Activated T-helper 2 cell treated with anti-CD3 and anti-CD28 coated beads, Interferon-gamma antibody, Interleukin-2, Interleukin-4, amounts not matched to agents 10 μg/mL and 5 μg/mL and 100 μg/mL, durations not matched to agents 14 hours and 24 hours and 36 hours (primary cell): ENCODE measurements at regions not wholly inside any gene's neighbourhood (a gene's known extent, or its start where the extent isn't known, plus 50 kb on each side); places are given as distances from the start of the nearest gene placed in this dataset.
"Not testable (repeated sequence)": the region's sequence is repeated elsewhere in the genome, so short reads cannot be mapped to it uniquely, and the experiment has no call there.

Experiments
- DNase-seq: peaks from one replicate; pipeline ENCODE4 v3.0.0; 2021; ENCODE audit warnings: low spot score
- H3K27ac Mint-ChIP-seq: one replicate; pipeline ENCODE4 v1.8.0; 2021; ENCODE audit warnings: mixed read lengths
- H3K27me3 Mint-ChIP-seq: one replicate; pipeline ENCODE4 v1.8.0; 2021; ENCODE audit warnings: low read depth, mixed read lengths
- H3K36me3 Mint-ChIP-seq: one replicate; pipeline ENCODE4 v1.8.0; 2021; ENCODE audit warnings: low read depth, mixed read lengths
- H3K4me1 Mint-ChIP-seq: one replicate; pipeline ENCODE4 v1.8.0; 2021; ENCODE audit warnings: low read depth, mixed read lengths
- H3K4me3 Mint-ChIP-seq: one replicate; pipeline ENCODE4 v1.8.0; 2021; ENCODE audit warnings: low read depth, mild to moderate bottlenecking, moderate library complexity, mixed read lengths
- H3K9me3 Mint-ChIP-seq: one replicate; pipeline ENCODE4 v1.8.0; 2021; ENCODE audit warnings: mixed read lengths
- intact Hi-C: fragments of 100-400 bp; cut with micrococcal nuclease; formaldehyde crosslinking; loops from one replicate; pipeline ENCODE4 v1.15.1; 2023

DNA sequence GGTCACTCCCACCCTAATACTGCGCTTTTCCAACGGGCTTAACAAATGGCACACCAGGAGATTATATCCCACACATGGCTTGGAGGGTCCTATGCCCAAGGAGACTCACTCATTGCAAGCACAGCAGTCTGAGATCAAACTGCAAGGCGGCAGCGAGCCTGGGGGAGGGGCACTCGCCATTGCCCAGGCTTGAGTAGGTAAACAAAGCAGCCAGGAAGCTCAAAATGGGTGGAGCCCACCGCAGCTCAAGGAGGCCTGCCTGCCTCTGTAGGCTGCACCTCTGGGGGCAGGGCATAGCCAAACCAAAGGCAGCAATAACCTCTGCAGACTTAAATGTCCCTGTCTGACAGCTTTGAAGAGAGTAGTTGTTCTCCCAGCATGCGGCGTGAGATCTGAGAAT, 210.8 kb upstream of the MGAT5 start:
- intact Hi-C loops, H3K36me3 Mint-ChIP-seq, DNase-seq, H3K4me3 Mint-ChIP-seq, H3K27me3 Mint-ChIP-seq, H3K27ac Mint-ChIP-seq, H3K9me3 Mint-ChIP-seq, H3K4me1 Mint-ChIP-seq: not testable (repeated sequence)

DNA sequence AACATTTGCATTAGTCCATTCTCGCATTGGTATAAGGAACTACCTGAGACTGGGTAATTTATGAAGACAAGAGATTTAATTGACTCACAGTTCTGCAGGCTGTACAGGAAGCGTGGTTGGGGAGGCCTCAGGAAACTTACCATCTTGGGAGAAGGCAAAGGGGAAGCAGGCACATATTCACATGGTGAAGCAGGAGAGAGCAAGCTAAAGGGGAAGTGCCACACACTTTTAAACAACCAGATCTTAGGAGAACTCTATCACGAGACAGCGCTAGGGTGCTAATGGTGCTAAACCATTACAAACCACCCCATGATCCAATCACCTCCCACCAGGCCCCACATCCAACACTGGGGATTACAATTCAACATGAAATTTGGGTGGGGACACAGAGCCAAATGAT, 201.7 kb upstream of the MGAT5 start:
- Mint-ChIP-seq H3K9me3 (no peaks in the 10 kb centered on the region), H3K36me3 (no peaks in the 10 kb centered on the region), H3K27me3 (no peaks in the 10 kb centered on the region), H3K4me1 (no peaks in the 10 kb centered on the region), H3K27ac (no peak overlapping the region), H3K4me3 (no peak overlapping the region)
- intact Hi-C loops = no loop called here
- DNase-seq = no peak

DNA sequence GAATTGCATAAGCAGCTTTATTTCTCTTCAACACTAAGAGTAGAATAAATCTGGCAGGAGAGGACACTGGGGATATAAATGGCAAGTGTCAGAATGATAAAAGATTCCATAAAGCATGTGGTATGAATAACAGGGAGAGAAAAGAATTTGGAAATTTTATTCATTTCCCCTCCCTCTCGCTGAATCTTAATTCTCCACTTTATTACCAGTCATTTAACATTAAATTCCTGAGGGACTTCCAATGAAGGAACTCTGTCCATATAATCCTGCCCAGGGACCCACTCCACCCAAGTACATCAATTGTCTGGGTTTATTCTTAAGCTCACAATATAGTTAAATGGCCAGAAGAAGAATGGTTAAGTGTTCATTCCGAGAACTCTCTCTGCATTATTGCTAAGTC, 197.7 kb upstream of the MGAT5 start:
- intact Hi-C loops = no loop called here
- H3K4me1 Mint-ChIP-seq = peaks cover 2% of the 10 kb centered on the region
- H3K36me3 Mint-ChIP-seq = no peaks in the 10 kb centered on the region
- no peak overlapping the region for H3K4me3 Mint-ChIP-seq
- no peaks in the 10 kb centered on the region for H3K27me3 Mint-ChIP-seq
- no peak overlapping the region for H3K27ac Mint-ChIP-seq
- no peak for DNase-seq
- H3K9me3 Mint-ChIP-seq = no peaks in the 10 kb centered on the region

DNA sequence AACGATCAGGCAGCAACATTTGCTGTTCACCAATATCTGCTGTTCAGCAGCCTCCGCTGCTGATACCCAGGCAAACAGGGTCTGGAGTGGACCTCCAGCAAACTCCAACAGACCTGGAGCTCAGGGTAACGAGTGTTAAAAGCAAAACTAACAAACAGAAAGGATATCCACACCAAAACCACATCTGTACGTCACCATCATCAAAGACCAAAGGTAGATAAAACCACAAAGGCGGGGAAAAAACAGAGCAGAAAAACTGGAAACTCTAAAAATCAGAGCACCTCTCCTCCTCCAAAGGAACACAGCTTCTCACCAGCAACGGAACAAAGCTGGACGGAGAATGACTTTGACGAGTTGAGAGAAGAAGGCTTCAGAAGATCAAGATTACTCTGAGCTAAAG, 192.8 kb upstream of the MGAT5 start:
- intact Hi-C loops, H3K27ac Mint-ChIP-seq, H3K27me3 Mint-ChIP-seq, DNase-seq, H3K36me3 Mint-ChIP-seq, H3K4me3 Mint-ChIP-seq, H3K4me1 Mint-ChIP-seq: not testable (repeated sequence)
- H3K9me3 Mint-ChIP-seq = peaks cover 16% of the 10 kb centered on the region

DNA sequence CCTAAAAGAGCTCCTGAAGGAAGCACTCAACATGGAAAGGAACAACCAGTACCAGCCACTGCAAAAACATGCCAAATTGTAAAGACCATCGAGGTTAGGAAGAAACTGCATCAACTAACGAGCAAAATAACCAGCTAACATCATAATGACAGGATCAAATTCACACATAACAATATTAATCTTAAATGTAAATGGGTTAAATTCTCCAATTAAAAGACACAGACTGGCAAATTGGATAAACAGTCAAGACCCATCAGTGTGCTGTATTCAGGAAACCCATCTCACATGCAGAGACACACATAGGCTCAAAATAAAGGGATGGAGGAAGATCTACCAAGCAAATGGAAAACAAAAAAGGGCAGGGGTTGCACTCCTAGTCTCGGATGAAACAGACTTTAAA, 191.6 kb upstream of the MGAT5 start:
- DNase-seq, H3K27ac Mint-ChIP-seq, H3K36me3 Mint-ChIP-seq, H3K4me3 Mint-ChIP-seq, intact Hi-C loops, H3K4me1 Mint-ChIP-seq, H3K27me3 Mint-ChIP-seq: not testable (repeated sequence)
- peaks cover 16% of the 10 kb centered on the region for H3K9me3 Mint-ChIP-seq

DNA sequence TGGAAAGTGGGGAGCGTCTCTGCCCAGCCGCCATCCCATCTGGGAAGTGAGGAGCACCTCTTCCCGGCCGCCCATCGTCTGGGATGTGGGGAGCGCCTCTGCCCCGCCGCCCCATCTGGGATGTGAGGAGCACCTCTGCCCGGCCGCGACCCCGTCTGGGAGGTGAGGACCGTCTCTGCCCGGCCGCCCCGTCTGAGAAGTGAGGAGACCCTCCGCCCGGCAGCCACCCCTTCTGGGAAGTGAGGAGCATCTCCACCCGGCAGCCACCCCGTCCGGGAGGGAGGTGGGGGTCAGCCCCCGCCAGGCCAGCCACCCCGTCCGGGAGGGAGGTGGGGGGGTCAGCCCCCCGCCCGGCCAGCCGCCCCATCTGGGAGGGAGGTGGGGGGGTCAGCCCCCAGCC, 190.0 kb upstream of the MGAT5 start:
- H3K27me3 Mint-ChIP-seq, H3K36me3 Mint-ChIP-seq, H3K4me1 Mint-ChIP-seq, DNase-seq, intact Hi-C loops, H3K4me3 Mint-ChIP-seq, H3K27ac Mint-ChIP-seq: not testable (repeated sequence)
- peaks cover 16% of the 10 kb centered on the region for H3K9me3 Mint-ChIP-seq

DNA sequence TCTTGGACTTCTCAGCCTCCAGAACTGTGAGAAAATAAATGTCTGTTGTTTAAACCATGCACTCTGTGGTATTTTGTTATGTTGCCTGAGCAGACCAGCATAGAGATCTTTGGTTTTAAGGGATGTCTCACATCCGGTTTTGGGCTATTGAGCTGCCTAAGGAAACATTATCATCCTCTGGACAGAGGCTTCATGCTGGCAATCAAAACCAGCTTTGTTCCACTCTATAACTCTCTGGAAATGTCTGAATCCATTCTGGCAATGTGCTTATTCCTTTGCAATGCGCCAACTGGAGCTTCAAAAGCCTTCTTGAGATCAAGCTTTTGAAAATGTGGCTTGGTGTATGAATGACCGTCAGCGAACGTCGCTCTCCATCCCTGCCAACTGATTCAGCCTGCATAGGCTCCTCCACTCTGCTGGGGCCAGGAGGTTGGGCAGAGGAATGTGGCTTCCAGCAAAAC, 183.6 kb upstream of the MGAT5 start:
- Mint-ChIP-seq H3K27ac (no peak overlapping the region), H3K36me3 (no peaks in the 10 kb centered on the region), H3K9me3 (no peaks in the 10 kb centered on the region), H3K4me3 (no peak overlapping the region), H3K4me1 (no peaks in the 10 kb centered on the region), H3K27me3 (no peaks in the 10 kb centered on the region)
- intact Hi-C loops = no loop called here
- DNase-seq = no peak

DNA sequence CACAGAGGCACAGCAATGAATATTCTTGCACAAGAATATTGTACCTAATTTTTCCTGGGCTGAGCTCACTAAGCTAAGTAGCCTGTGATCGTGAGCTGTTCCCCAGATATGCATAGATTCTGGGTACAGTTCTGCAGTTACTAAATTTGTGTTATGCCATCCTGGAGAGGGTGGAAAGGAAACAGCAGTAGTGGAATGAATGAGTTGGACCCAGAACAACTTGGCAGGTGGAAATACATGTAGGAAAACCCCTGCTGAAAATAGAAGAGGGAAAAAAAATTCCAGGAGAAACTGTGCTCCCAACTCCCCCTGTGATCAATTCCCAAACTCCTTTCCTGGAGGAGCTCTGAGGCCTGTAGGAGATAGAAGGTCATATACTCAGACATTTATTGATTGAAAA, 181.5 kb upstream of the MGAT5 start:
- Mint-ChIP-seq H3K27me3 (no peaks in the 10 kb centered on the region), H3K9me3 (no peaks in the 10 kb centered on the region), H3K4me3 (no peak overlapping the region), H3K27ac (no peak overlapping the region), H3K4me1 (no peaks in the 10 kb centered on the region), H3K36me3 (no peaks in the 10 kb centered on the region)
- DNase-seq = no peak
- intact Hi-C loops = no loop called here

DNA sequence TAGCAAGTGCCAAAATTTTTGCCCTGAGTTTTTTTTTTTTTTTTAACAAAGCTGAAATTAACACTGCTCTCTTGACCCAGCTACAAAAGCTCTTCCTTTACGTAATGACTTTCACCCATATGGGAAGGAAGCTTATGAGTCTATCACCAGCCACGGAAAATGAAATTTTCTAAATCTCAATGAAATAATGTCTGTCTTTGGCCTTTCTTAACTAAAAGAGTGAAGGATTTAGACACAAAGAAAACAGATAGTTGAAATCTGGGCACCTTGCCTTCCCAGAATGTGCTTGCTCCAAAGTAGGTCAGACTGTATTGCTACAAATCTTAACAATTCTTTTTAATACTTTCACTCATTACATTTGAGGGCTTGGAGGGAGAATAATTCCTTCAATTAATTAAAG, 180.8 kb upstream of the MGAT5 start:
- intact Hi-C loops = no loop called here
- H3K9me3 Mint-ChIP-seq = no peaks in the 10 kb centered on the region
- H3K27me3 Mint-ChIP-seq = no peaks in the 10 kb centered on the region
- no peaks in the 10 kb centered on the region for H3K36me3 Mint-ChIP-seq
- H3K27ac Mint-ChIP-seq = no peak overlapping the region
- H3K4me3 Mint-ChIP-seq = no peak overlapping the region
- no peak for DNase-seq
- no peaks in the 10 kb centered on the region for H3K4me1 Mint-ChIP-seq

DNA sequence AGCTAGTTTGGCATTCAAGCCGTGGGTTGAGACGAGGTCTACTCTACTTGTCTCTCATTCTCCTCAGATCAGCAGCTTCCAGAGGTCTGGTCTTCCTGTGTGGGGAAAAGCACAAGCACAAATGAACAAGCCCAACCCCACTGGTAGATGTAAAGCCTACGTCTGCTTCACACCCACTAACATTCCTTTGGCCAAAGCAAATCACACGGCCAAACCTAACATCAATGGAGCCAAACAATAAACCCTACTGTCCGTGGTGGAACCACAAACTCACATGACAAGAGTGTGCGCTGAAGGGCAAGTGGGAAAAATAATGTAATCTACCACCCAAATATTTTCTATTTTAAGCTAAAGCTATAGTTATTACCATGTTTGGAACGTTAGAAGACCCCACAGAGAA, 179.3 kb upstream of the MGAT5 start:
- intact Hi-C loops = no loop called here
- DNase-seq = no peak
- Mint-ChIP-seq H3K4me1 (no peaks in the 10 kb centered on the region), H3K9me3 (no peaks in the 10 kb centered on the region), H3K4me3 (no peak overlapping the region), H3K36me3 (no peaks in the 10 kb centered on the region), H3K27ac (no peak overlapping the region), H3K27me3 (no peaks in the 10 kb centered on the region)

DNA sequence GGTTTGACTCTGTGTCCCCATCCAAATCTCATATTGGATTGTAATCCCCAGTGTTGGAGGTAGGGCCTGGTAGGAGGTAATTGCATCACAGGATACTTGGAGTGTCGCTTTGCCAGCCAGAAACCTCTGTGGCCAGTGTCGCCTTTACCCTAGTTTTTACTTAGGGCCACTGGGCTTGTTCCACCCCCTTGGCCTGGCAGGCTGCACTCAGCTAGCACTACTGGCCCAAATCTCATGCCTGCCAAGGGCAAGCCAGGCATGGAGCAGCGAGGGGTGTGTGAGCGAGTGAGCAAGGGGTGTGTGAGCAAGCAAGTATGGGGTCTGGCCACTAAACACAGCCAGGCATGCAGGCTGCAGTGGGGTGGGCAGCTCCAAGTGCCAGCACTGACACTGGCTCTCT, 178.7 kb upstream of the MGAT5 start:
- Mint-ChIP-seq H3K27me3 (no peaks in the 10 kb centered on the region), H3K9me3 (no peaks in the 10 kb centered on the region), H3K27ac (no peak overlapping the region), H3K4me3 (no peak overlapping the region), H3K4me1 (no peaks in the 10 kb centered on the region), H3K36me3 (no peaks in the 10 kb centered on the region)
- DNase-seq = no peak
- intact Hi-C loops = no loop called here

DNA sequence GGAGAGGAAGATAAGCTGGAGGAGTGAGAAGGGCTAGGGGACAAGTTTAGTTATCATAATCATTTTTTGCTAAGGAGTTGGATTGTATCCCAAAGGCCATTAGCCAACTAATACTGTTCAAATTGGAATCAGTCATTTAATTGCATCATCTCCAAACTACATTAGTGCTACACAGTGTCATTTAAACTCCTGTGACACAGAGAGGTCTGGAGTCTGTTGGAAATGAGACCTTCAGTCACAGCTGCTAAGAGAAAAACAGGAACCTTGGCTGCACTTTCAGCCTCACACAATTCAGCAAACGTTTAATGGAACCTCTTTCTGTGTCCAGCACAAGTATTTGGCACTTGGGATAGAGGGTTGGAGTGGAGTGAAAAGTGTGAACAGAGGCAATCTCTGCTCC, 175.5 kb upstream of the MGAT5 start:
- intact Hi-C loops = no loop called here
- H3K36me3 Mint-ChIP-seq = no peaks in the 10 kb centered on the region
- peaks cover 2% of the 10 kb centered on the region for H3K27me3 Mint-ChIP-seq
- H3K27ac Mint-ChIP-seq = no peak overlapping the region
- DNase-seq = no peak
- H3K4me1 Mint-ChIP-seq = no peaks in the 10 kb centered on the region
- H3K4me3 Mint-ChIP-seq = no peak overlapping the region
- no peaks in the 10 kb centered on the region for H3K9me3 Mint-ChIP-seq

DNA sequence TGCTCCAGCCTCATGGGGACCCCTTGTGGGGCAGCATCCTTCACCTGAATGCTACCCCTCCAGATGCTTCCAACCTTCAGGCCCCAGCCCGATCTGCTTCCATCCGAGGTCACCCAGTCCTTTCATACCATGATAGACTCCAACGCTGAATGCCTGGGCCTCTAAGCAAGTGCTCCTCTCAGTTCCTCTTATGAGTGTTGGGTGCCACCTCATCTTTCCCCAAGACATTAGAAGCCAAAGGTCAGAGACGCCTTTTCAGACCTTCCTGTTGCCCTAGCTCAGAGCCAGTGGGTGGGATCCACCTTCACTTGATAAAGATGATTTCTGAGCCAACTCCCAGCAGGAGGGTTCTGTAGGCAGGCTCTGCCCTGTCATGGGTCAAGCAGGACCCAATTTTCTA, 174.5 kb upstream of the MGAT5 start:
- no peaks in the 10 kb centered on the region for H3K9me3 Mint-ChIP-seq
- no peak overlapping the region for H3K4me3 Mint-ChIP-seq
- H3K4me1 Mint-ChIP-seq = no peaks in the 10 kb centered on the region
- no peaks in the 10 kb centered on the region for H3K36me3 Mint-ChIP-seq
- no peak for DNase-seq
- intact Hi-C loops = no loop called here
- H3K27me3 Mint-ChIP-seq = peaks cover 2% of the 10 kb centered on the region
- H3K27ac Mint-ChIP-seq = no peak overlapping the region

DNA sequence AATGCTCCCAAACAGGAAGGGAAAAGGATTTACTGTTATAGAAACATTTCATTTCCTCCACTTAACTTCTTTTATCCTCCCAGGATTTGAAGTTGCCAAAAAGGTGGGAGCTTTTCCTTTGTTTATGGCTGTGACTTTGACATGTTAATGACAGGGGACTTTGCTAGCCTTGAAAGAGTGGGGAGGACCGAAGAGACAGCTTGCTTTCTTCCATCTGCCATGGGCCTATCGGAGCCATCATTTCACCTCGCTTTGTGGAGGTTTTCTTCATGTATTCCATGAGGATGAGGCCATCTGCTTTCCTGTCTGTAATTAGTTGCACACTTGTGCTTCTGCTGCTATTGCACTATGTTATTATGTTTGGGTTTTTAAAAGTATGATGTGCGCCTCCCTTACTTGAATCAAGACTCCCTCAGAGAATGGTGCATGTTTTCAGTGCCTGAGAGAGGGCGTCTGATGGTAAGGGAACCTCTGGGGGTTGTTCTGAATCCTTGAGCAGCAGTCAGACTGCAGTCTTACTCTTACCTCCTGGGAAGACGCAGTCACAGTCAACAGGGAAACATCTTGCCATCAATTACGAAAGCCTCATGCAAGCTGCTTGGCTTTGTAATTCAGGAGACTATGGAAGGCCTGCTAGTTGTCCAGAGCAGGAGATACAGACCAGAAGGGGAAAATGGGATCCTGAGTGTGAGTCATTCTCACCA, 173.3 kb upstream of the MGAT5 start:
- Mint-ChIP-seq H3K27me3 (peaks cover 2% of the 10 kb centered on the region), H3K36me3 (no peaks in the 10 kb centered on the region), H3K4me3 (no peak overlapping the region), H3K27ac (no peak overlapping the region), H3K4me1 (no peaks in the 10 kb centered on the region), H3K9me3 (no peaks in the 10 kb centered on the region)
- no peak for DNase-seq
- intact Hi-C loops = no loop called here
